ENCODE measurements at regions not wholly inside any gene's neighbourhood (a gene's known extent, or its start where the extent isn't known, plus 50 kb on each side); places are given as distances from the start of the nearest gene placed in this dataset.
A peak's percentile ranks its signal among the peaks of the same experiment; 100 is the strongest.
"Not testable (repeated sequence)": the region's sequence is repeated elsewhere in the genome, so short reads cannot be mapped to it uniquely, and the experiment has no call there.

DNA sequence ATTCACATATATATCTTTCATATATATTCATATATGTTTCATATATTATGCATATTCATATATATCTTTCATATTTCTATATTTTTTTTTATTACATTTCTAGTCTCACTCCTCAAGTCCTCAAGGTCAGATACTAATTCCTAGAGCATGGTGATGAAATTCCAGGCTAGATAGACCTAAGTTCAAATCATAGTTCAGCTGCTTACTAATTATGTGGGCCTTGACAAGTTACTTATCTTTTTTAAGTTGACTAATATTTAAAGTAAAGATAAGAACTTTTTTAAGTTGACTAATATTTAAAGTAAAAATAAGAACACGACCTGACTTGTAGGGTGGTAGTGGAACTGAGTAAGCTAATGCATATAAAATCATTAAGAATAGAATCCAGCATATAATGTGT is 495.6 kb upstream of the MAN1A1 start:
- DNase-seq, result no peak

DNA sequence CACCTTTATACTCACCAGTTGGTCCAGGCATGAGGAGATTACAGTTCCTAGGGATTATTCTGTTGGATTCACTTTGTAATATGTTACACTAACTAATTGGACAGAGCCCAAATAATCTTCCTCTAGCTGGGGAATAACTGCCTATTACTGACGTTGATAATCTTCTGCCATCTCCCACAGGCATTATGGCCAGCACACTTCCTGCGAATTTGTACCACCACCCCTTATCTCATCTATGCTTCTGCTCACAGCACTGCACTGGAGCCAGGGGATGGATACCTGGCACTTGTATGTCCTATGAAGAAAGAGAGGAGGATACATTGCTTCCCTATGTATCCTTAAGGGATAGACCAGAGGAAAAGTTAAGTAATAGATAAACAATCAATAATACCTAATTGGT is 494.8 kb upstream of the MAN1A1 start:
- no peak for DNase-seq

DNA sequence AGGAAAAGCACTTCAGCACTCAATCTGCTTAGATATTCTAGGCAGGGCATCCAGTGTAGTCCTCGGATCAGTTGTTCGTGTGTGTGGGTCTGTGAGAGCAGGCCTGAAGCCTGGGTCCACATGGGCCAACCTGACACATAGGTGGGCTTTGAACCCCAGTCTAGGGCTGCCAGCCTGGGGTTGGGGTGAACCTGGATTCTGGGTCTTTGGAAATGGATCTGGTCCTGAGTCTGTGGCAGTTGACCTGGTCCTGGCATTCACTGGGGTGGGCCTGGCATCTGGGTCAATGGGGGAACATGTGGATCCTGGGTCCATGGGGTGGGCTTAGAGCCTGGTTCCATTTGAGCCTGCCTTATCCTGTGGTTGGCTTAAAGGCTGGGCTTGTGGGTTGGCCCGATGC is 492.6 kb upstream of the MAN1A1 start:
- no peak for DNase-seq

DNA sequence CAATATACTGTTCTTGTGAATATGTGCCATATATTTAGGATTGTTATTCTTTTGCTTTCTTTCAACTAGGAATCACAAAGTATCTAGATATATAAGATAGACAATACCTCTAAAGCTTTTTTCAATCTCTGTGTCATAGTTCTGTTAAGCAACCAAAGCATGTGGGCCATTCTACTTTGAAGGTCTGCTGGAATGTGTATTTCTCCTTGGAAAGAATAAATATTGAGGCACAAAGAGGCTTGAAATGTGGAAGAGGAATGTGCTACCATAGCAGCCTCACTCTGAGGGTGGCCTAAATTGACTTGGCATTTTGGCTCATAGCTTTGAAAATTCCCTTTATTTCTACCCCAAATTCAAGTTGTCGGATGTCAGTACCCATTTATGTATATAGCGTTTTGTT is 488.5 kb upstream of the MAN1A1 start:
- no peak for DNase-seq

DNA sequence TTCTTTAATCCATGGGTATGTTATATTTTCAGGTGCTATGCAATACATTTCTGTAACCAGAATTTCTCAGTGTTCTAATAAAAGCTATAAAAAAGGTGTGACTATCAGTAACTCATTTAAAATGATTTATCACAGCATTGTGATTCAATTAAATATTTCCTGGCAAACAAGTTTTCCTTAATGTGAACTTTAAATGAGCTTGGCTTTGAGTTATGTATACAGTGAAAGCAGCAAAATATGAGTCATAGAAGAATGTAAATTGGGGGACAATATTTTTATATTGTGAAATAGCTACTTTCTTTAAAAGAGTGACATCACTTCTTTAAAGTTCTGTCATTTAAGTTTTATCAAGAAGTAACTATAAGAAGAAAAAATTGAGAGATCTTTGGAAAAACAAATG is 484.9 kb upstream of the MAN1A1 start:
- DNase-seq, result no peak

DNA sequence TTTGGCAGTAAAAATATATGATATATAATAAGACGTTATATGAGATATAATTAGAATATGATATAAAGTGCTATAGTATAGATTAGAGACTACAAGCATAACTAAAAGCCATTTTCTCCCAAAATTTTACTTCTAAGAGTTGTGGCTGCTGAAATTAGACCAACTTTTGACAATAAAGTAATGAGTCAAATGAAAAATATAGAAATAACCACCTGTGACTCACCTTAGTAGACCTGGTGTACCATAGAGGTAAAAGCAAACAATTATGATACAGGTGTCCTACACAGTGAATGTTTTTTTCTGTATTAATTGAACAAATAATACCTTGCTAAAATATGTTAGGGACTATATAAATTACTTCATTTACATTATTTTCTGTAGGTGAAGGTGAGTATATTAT is 482.9 kb upstream of the MAN1A1 start:
- no peak for DNase-seq

DNA sequence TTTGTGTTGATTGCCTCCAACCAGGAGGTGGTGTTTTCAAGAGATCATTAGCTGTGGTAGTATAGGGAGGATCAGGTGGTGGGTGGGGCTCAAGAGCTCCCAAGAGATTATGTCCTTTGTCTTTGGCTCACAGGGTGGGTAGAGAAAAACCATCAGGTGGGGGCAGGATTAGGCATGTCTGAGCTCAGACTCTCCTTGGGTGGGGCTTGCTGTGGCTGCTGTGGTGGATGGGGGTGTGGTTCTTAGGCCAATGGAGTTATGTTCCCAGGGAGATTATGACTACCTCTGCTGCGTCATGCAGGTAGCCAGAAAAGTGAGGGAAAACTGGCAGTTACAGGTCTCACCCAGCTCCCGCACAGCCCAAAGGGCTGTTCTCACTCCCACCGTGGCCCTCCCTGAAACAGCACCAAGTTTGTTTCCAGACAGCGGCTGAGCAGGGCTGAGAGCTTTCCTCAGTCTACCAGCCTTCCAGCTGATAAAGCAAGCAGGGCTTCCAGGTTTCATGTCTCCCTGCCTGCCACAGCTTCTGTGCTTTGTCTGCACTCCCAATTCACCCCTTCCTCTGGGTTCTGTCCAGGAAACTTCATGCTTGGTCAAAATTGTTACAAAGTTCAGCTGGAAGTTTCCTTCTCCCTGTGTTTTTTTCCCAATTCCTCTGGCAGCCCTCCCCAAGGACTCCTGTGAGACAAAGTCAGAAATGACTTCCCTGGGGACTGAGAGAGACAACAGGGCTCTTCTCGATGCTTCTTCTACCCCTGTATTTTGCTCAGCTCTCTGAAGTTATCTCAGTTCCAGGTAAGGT is 481.1 kb upstream of the MAN1A1 start:
- DNase-seq, result no peak

DNA sequence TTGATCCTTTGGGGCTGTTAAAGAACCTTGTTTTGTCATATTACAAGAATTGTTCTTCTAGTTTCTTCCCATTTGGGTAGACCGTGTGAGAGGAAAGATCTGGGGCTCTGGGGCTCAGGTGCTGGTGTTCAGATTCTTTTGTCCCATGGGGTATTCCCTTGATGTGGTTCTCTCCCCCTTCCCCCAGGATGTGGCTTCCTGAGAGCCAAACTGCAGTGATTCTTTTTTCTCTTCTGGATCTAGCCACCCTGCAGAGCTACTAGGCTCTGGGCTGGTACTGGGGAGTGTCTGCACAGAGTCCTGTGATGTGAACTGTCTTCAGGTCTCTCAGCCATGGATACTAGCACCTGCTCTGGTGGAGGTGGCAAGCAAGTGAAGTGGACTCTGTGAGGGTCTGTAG is 480.5 kb upstream of the MAN1A1 start:
- DNase-seq, result no peak

DNA sequence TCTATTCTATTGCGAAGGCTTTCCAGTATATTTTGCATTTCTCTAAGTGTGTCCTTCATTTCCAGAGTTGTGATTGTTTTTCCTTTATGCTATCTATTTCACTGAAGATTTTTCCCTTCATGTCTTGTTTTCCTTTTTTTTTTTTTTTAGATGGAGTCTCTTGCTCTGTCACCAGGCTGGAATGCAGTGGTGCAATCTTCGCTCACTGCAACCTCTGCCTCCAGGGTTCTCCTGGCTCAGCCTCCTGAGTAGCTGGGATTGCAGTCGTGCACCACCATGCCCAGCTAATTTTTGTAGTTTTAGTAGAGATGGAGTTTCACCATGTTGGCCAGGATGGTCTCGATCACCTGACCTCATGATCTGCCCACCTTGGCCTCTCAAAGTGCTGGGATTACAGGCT is 479.9 kb upstream of the MAN1A1 start:
- DNase-seq, result not testable (repeated sequence)

DNA sequence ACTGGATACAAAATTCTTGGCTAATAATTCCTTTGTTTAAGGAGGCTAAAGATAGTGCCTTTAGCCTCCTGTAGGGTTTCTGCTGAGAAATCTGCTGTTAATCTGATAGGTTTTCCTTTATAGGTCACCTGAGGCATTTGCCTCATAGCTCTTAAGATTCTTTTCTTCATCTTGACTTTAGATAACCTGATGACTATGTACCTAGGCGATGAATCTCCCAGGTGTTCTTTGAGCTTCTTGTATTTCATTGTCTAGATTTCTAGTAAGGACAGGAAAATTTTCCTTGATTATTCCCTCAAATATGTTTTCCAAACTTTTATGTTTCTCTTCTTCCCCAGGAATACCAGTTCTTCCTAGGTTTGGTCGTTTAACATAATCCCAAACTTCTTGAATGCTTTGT is 479.4 kb upstream of the MAN1A1 start:
- DNase-seq, result no peak

DNA sequence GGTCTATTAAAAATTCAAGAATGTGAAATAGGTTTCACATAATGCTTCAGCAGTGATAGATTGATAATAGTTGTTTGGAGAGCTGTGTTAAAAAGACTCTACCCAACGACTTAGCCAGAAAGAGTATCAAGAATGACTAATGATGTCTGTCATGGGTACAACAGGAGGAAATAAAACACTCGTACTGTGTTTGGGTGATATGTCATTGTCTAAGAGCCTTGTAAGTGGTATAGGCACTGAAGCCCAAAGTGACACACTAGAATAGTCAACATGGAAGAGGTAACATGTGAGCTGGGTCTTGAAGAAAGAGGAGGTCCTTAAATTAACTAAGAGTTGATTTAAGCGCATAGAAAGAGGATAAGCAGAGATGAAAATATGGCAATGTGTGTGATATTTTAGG is 471.8 kb upstream of the MAN1A1 start:
- no peak for DNase-seq

DNA sequence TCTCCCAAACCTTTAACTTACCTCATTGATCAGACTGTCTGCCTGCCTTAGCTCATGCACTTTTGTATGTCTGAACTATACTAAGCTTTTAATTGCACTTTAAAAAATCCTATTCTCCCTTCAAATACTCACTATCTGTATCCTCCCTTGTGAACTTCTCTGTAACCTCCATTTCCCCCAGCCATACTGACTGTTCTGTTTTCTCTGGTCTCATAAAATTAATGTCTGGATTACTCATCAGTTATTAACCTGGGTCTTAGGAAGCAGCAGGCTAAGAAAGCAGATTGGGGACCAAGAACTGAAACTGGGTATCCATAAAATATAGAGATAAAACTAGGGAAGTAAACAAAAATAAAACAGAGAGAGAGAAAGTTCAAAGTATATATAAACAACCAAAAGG is 469.3 kb upstream of the MAN1A1 start:
- no peak for DNase-seq

DNA sequence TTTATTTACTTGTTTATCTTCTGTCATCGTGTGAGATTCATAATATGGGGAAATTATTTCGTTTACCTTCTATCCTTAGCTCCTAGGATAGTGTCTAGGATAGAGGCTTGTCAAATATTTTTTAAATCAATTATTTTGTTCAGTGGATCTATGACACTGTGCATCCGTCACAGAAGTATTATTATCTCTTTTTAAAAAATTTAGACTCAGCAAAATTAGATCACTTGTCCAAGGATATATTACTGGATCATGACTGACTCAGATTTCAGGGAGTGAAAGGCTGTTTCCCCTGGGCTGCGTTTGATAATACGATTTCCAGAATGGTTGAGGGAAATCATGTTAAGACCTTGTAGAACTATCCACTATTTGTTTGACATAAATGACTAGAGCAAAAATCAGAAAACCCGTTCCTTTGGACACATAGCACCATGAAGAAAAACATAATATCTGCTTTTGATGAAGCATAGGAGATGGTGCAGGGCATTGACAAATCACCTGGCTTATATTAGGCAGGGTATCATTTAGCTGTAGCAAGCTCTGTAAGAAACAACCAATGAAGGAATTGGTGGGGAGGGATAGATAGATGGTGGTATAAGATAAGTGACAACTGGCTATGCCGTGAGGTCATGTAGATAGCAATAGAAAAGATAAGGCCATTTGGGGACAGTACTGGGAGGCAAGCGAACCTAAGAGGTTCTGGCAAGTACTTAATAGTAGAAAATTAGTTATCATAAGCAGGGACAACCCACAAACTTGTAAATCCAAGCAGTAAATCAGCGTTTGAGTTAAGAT is 465.2 kb upstream of the MAN1A1 start:
- no peak for DNase-seq

DNA sequence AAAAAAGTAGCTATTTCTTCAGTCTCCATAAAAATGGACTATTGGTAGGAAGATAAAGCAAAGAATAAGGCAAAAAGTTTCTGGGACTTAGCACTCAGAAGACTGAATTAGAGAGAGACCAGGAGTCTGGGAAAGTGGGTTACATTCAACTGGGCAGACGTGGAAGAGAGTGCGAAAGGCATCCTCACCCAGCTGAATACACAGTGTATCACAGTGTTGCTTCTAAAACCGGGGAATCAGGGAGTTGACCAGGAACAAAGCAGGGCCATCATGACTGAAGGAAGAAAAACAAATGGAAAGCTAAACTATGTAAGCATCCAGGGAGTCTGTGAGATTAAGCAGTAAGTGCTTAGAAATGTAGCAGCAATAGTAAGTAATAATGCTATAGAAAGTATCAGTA is 452.9 kb upstream of the MAN1A1 start:
- no peak for DNase-seq

DNA sequence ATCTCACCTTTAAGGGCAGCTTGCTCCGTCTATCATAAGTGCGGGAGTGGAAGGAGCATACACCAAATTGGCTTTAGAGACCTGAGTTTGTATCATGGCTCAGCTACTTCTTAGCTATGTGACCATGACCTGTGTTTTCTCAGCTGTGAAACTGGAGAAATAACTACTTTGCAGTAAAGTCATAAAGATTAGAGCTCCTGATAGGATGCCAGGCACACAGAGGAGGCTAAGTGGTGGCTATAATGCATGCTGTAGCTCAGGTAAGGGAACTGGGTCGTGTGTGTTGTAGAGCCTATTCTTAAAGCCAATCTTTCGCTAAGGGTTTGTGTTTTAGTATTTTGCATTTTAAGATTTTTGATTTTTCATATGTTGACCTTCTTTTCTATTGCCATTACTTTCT is 451.5 kb upstream of the MAN1A1 start:
- no peak for DNase-seq

DNA sequence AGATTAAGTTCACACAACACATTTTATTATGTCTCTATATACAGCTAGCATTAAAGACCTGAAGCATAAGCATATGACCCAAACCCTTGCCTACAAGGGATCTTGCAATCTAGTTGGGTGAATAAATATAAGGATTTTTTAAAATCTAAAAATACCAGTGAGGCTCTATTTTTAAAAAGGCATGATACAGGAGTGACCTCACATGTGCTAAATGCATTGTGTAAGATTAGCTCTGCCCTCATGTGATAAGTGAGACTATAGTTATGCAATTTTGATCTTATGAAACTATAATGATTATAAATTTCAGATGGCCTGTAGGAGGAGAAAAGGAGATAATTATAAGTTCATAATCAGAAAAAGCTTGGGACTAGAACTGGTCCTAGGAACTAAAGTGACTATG is 451.0 kb upstream of the MAN1A1 start:
- DNase-seq, result peak; percentile 34

DNA sequence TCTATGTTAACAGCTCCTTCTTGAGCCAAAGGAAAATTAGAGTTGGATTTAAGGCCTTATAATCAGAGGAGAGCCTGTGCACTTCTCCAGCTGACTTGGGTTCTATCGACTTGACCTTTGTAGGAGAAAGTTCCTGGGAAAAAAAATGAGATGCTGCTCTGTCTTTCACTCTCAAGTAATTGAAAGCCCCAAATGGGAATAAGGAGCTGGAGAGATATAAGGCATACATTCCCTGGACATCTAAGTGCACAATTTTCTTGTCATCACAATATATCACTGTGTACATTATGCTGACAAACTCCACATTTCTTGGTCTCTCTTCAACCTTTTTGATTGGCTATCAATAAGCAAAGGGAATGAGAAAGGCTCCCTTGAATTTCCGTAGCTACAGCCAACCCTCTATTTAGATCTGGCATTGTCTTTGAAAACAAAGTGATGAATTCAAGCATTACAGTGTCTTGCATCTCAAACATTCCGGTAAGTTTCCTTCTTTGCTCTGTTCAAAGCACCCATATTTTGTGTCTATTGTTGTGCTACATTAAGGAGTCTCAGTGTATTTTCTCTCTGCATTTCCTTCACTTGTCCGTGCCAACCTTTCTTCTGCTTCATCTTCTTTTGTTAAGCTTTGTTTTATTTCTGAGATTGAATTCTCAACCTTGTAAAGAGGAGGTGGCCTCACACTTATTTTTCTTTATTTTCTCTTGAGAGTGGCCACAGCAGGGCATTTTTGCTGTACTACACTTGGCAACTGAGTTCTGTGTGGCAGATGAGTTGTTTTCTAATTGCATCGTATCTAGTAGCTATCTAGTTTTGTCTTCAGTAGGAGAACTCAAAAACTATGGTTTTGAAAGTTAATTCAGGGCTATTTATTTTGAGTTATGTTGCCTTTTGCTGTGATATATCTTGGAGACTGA is 450.3 kb upstream of the MAN1A1 start:
- no peak for DNase-seq

DNA sequence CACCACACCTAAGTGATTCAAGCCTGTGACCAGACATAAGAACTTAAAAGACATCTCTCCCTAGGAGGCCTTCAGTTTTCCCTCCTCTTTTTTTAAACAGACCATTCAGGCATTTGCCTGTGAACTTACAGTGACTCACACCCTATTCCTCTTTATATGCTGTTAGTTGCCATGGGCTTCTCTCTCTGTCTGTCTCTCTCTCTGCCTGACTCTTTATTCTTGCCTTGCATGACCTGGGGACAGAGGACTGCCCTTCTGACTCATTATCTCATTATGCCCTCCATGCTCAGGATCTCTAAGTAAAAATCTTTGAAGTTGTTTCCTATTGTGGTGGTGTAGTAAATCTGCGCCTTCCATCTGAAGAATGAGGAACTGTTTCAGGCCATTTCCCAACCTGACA is 442.2 kb upstream of the MAN1A1 start:
- peak; percentile 2 for DNase-seq

DNA sequence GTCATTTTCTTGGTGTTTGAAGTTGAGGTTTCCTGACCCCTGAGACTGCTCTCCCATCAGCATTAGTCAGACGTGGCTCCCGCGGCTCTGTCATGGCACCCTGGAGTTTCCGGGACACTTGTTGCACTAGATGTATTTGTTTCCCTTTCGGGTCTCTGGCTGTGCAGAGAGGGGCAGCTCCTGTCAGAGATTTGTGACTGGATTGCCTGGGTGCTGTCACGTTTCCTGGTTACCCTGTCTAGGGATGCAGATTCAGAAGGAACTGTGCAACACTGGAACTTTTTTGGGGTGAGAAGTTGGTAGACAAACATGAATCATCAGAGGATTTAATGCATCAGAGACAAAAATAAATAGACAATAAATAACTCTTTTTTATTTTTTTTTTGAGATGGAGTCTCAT is 431.8 kb upstream of the MAN1A1 start:
- peak; percentile 12 for DNase-seq

DNA sequence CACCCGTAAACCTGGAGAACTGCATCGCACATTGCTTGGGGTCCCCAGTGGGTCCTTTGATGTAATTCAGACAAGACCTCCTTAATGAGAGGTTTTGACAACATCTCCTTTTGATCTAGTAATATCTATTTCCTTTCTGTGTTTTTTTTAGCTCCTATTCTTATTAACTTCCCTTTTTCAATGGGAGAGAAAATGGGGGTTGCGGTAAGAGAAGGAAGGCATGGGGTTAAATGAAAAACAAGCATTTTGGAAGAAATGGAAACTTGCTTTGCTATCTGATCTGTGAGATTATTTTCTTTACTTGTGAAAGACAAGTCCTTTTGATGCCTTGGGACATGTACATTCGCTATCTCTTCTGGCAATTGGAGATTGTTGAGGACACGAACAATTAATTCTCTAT is 418.6 kb upstream of the MAN1A1 start:
- DNase-seq, result no peak

DNA sequence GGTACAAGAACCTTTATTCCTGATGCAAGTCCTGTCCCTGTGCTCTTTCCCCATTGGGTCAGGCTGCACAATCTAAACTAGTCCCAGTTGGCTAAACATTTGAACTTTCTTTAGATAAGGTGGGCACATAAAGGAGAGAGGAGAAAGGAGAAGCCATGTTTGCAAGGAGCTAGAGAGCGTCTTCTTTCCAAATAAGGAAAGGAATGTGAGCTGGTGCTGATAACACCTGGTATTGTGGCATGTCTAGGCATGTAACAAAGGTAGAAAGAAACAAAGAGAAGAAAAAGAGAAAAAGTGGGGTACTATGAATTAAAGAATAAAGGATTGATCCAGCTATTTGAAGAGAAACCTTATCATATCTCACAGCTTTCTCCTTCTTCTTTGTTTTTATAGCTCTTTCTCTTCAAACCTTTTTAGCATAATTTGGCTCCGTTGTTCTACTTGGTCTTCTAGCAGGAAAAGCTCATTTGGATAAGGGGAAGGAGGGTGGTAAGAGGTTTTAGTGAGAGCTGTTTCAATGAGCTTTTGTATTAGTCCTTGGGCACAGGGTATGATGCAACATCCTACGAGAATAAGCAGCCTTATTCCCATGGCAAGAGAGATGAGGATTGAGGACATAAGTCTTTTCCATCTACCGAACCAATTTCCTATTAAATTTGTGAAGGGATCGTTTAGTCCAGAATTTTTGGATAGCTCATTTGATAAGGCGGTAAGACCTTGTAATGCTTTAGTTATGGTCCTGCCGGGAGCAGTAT is 415.5 kb upstream of the MAN1A1 start:
- no peak for DNase-seq

DNA sequence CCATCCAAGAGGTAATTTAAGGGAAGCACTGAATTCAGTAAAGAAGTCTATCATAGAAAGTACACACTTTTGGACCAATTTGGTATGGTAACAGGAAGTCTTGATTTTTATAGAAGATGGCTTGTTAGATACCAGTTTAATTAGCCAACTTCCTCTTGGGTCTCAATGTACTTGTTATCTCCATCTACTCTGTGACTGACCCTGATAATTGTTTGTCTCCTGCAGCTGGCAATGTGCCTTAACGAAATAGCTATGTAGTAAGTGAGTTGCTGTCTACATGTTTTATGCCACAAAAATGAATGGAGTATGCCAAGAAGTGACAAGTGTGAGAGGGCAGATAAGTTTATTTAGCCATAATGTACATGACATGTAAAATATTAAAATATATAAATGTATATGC is 410.5 kb upstream of the MAN1A1 start:
- DNase-seq, result no peak

DNA sequence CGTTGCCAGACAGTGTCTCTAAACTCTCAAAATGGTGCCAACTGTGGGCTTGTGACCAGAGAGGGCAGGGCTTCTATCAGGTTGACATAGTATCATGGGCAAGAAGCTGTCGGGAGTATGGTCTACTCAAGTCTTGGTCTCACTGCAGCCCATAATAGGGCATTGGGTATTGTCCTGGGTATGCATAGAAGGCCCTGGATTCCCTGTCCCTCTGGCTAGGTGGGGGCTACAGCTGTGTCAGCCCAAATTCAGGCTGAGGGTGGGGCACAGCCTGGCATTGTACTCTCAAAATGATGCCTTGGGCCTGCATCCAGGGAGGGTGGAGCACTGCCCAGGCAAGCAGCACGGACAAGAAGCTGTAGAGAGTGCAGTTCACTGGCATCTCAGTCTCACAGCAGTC is 408.8 kb upstream of the MAN1A1 start:
- no peak for DNase-seq
